HEK293T (cell line): ENCODE measurements at regions not wholly inside any gene's neighbourhood (a gene's known extent, or its start where the extent isn't known, plus 50 kb on each side); places are given as distances from the start of the nearest gene placed in this dataset.

Experiments used
- CTCF ChIA-PET: fragments of 350-600 bp; formaldehyde crosslinking; extraction: SDS; loops from one replicate; lab custom pipeline; 2021; ENCODE audit warnings: antibody characterized with exemption, inconsistent platforms; lab: Yijun Ruan, JAX
- POLR2A ChIA-PET: fragments of 350-600 bp; formaldehyde crosslinking; extraction: SDS; loops from one replicate; lab custom pipeline; 2020; ENCODE audit warnings: antibody characterized with exemption, inconsistent platforms; lab: Yijun Ruan, JAX
- DNase-seq: peaks from one replicate; pipeline ENCODE4 v3.0.0; 2012; ENCODE audit warnings: mixed read lengths; ENCODE audit errors: extremely low spot score
- ARNT ChIP-seq: fragments of 450-650 bp; IDR thresholded peaks from 2 replicates; pipeline ENCODE4 v1.6.1; 2017; ENCODE audit warnings: mild to moderate bottlenecking
- BHLHE40 ChIP-seq: fragments of 450-650 bp; IDR thresholded peaks from 2 replicates; pipeline ENCODE4 v1.6.1; 2016; ENCODE audit warnings: mild to moderate bottlenecking, moderate library complexity, borderline replicate concordance
- CTBP1 ChIP-seq: fragments of 450-650 bp; IDR thresholded peaks from 2 replicates; pipeline ENCODE4 v1.6.1; 2016; ENCODE audit warnings: borderline replicate concordance
- ELF4 ChIP-seq: fragments of 450-650 bp; IDR thresholded peaks from 2 replicates; pipeline ENCODE4 v1.6.1; 2017; ENCODE audit warnings: antibody characterized with exemption
- FOXA1 ChIP-seq: fragments of 450-650 bp; IDR thresholded peaks from 2 replicates; pipeline ENCODE4 v1.6.1; 2016; ENCODE audit warnings: mild to moderate bottlenecking
- FOXK2 ChIP-seq: fragments of 450-650 bp; IDR thresholded peaks from 2 replicates; pipeline ENCODE4 v1.6.1; 2016; ENCODE audit warnings: mild to moderate bottlenecking
- FOXM1 ChIP-seq: fragments of 450-650 bp; IDR thresholded peaks from 2 replicates; pipeline ENCODE4 v1.6.1; 2017; ENCODE audit warnings: mild to moderate bottlenecking, borderline replicate concordance
- HDGF ChIP-seq: fragments of 450-650 bp; IDR thresholded peaks from 2 replicates; pipeline ENCODE4 v1.6.1; 2017; ENCODE audit warnings: antibody characterized with exemption, borderline replicate concordance
- L3MBTL2 ChIP-seq: fragments of 450-650 bp; conservative IDR thresholded peaks from 2 replicates; pipeline ENCODE4 v1.6.1; 2016; ENCODE audit warnings: mild to moderate bottlenecking
- LEF1 ChIP-seq: fragments of 450-650 bp; IDR thresholded peaks from 2 replicates; pipeline ENCODE4 v1.6.1; 2017; ENCODE audit warnings: mild to moderate bottlenecking, borderline replicate concordance
- NFRKB ChIP-seq: fragments of 450-650 bp; IDR thresholded peaks from 2 replicates; pipeline ENCODE4 v1.6.1; 2016; ENCODE audit warnings: mild to moderate bottlenecking, moderate library complexity
- SP1 ChIP-seq: fragments of 450-650 bp; IDR thresholded peaks from 2 replicates; pipeline ENCODE4 v1.6.1; 2017
- SUZ12 ChIP-seq: fragments of 450-650 bp; IDR thresholded peaks from 2 replicates; pipeline ENCODE4 v1.6.1; 2016; ENCODE audit warnings: mild to moderate bottlenecking
- TARDBP ChIP-seq: fragments of 450-650 bp; IDR thresholded peaks from 2 replicates; pipeline ENCODE4 v1.6.1; 2016
- ZNF384 ChIP-seq: fragments of 450-650 bp; IDR thresholded peaks from 2 replicates; pipeline ENCODE4 v1.6.1; 2016
- TF ChIP-seq, protein P1 (sequence below): fragments of 450-650 bp; IDR thresholded peaks from 2 replicates; pipeline ENCODE4 v1.6.1; 2016

DNA sequence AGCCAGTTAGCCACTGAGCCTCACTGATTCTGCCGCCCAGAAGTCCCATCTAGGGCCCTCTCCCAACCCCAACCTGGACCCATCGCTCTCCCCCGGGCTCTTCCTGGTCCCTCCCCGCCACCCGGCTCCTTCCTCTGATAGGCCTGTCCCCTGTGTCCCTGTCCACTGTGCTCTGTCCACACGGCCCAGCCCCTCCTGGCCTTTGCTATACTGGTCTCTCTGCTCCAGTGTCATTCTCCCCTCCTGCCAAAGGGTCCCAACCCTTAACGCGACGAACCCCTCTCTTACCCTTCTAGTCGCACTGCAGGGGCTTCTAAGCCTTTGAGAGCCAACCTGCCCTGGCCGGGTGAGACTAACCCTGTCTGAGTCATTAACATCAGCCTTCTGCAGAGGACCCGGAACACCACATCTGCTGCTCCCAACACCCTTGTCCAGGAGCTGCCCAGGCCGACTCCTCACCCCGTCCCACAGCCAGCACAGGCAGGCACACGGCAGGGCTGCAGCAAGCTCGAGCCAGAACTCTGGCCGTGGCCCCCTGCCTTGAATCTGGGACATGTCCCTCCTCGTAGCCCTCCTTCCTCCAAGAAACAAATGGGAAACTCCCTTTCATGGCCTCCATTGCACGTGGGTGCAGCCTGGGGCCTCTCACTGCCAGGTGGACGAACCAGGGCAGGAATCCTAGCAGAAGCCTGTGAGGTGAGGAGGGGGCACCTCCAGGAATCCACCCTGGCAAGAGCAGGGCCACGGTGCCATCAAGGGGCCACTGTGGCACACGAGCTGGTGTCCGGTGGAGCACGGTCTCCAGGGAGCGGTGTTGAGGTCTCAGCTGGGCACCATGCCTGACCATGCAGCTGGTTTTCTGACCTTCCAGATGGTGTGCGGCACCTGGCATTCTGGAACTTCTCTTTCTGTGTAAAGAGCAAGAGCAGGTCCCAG is 140.9 kb upstream of the IQSEC1 start:
- TF ChIP-seq NFRKB, result no peak
- no peak for TF ChIP-seq CTBP1
- TF ChIP-seq FOXM1, result no peak
- no peak for TF ChIP-seq BHLHE40
- no peak for TF ChIP-seq L3MBTL2
- no peak for TF ChIP-seq ARNT
- no peak for TF ChIP-seq ZNF384
- no peak for TF ChIP-seq HDGF
- TF ChIP-seq FOXK2, result no peak
- no peak for TF ChIP-seq SUZ12
- no peak for TF ChIP-seq TARDBP
- no peak for TF ChIP-seq SP1
- TF ChIP-seq, protein P1, sequence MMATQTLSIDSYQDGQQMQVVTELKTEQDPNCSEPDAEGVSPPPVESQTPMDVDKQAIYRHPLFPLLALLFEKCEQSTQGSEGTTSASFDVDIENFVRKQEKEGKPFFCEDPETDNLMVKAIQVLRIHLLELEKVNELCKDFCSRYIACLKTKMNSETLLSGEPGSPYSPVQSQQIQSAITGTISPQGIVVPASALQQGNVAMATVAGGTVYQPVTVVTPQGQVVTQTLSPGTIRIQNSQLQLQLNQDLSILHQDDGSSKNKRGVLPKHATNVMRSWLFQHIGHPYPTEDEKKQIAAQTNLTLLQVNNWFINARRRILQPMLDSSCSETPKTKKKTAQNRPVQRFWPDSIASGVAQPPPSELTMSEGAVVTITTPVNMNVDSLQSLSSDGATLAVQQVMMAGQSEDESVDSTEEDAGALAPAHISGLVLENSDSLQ, result no peak
- no peak for TF ChIP-seq LEF1
- TF ChIP-seq FOXA1, result no peak
- no peak for TF ChIP-seq ELF4
- DNase-seq, result no peak
- CTCF ChIA-PET, result interaction anchor here (0.7 kb wide), 1 partner anchor 133 kb away, joined by 3 read pairs; no protein-coding TSS in a partner anchor
- POLR2A ChIA-PET, result no interaction called here

DNA sequence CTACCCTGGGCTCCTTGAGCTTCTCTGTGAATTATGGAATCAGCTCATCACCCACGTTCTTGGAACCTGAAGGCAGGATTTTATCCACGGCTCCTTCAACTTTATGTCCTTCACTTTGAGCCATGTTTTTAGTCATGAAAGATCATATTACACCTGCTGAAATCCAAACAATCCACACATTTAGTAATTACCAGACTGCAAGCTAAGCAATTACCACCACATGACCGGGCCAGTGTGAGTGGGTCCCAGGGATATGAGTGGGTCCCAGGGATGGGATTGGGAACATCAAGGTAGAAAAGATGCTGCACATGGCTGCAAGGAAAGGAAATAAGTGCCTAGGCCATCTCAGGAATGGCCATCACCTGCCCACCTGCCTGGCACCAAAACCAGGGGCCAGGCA is 140.3 kb upstream of the IQSEC1 start:
- ChIA-PET POLR2A (no interaction called here), CTCF (interaction anchor here (0.7 kb wide), 1 partner anchor 132 kb away, joined by 3 read pairs; no protein-coding TSS in a partner anchor)
- TF ChIP-seq FOXK2 (no peak), L3MBTL2 (no peak), SUZ12 (no peak), FOXA1 (no peak), BHLHE40 (no peak), ARNT (no peak), NFRKB (no peak), TARDBP (no peak), CTBP1 (no peak)
- TF ChIP-seq, protein P1, result no peak
- DNase-seq, result no peak

DNA sequence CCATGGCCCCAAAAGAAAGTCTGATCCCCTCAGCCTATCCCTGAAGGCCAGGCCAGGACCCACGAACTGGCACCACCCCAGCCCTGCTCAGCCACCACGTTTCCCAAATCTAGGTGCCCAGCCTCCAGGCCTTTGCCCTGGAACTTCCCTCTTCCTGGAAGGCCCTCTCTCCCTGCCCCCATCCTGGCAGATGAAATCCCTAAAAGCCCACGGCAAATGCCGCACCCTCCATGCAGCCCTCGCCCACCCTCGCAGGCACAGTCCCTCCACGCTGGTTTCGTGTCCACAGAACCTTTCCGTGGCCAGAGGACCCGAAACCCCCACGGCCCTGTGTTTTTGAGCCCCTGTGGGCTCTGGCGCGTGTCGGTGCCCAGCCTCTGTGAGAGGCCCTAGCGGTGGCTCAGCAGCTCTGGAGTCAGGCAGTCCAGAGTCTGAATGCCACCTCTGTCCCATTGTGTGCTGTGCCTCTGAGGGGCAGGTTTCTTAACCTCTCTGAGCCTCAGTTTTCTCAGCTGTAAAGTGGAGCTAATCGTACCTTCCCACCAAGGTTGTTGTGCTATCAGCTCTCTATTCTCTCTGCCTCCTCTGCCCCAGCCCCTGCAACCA is 138.5 kb upstream of the IQSEC1 start:
- CTCF ChIA-PET, result no interaction called here
- POLR2A ChIA-PET, result no interaction called here
- TF ChIP-seq, protein P1, result no peak
- no peak for TF ChIP-seq ELF4
- TF ChIP-seq HDGF, result no peak
- TF ChIP-seq ZNF384, result no peak
- TF ChIP-seq FOXM1, result no peak
- DNase-seq, result no peak

DNA sequence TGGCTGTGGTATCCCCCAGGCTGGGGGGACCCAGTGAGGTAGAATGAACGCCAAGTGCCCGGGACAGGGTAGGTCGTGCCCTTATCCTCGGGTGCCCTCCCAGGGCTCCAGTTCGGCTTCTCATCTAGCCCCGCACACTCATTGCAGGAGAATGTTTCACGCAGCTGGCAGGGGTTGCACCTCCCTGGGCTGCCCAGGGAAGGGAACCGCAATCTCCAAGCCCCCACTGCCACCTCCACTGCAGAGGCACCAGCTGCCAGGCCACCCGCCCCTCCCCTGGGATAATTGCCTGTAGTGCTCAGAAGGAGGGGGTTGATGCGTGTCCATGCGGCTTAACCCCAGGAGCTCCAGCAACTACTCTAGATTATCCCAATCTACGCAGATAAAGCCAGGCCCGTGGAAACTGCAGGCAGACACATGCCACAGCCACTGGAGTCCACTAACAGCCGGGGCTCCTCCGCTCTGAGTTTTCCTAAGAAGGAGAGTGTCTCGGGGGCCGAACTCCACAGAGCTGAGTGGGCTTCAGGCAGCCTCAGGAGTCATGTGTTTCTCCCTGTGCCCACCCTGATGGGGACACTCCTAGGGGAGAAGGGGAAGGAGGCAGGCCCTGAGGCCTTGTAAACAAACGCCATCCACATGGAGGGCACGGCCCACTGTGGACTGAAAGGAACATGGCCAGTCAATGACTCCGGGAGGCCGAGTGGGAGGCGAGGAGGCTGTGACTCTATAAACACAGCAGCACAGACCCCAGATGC is 137.2 kb upstream of the IQSEC1 start:
- ChIA-PET POLR2A (no interaction called here), CTCF (no interaction called here)
- TF ChIP-seq L3MBTL2 (no peak), ELF4 (no peak), LEF1 (no peak), HDGF (no peak), NFRKB (no peak)
- no peak for DNase-seq

DNA sequence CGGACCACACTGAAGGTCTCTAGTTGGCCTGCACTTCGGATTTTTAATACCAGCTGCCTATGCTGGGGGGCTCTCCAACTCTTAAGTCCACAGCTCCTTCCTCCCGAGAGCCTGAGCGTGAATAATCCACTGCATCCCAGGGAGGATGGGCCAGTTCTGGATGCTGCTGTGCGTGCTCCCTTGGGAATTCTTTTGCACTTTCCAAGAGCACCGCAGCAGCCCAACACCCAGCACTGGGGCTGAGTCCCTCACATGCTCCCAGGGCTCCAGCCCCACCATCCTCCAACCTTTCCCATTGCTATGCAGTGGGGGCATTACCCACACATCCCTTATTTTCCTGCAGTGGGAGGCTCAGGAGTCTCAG is 136.4 kb upstream of the IQSEC1 start:
- no peak for DNase-seq
- ChIA-PET POLR2A (no interaction called here), CTCF (no interaction called here)
- TF ChIP-seq TARDBP (no peak), FOXM1 (no peak), ELF4 (no peak), CTBP1 (no peak), NFRKB (no peak), L3MBTL2 (no peak), BHLHE40 (no peak), FOXA1 (no peak), ARNT (no peak), SP1 (no peak), HDGF (no peak), FOXK2 (no peak)
- TF ChIP-seq, protein P1, result no peak
